Endothelial cell of umbilical vein (primary cell): ENCODE measurements at regions not wholly inside any gene's neighbourhood (a gene's known extent, or its start where the extent isn't known, plus 50 kb on each side); places are given as distances from the start of the nearest gene placed in this dataset.

ENCODE experiments used
- BruUV-seq: library from RNA; stranded (reverse); fragments of 400-500 nt; replicated peaks from 2 replicates; lab custom pipeline; 2021; lab: Mats Ljungman, UMichigan
- CTCF ChIA-PET: fragments of 300-600, 350-600 bp; sonication (Branson Sonifier 250); formaldehyde crosslinking; loops from one replicate; lab custom pipeline; 2021; ENCODE audit warnings: antibody characterized with exemption, inconsistent platforms; lab: Charles Lee
- POLR2A ChIA-PET: fragments of 300-600, 350-600 bp; sonication (Branson Sonifier 250); formaldehyde crosslinking; loops from one replicate; lab custom pipeline; 2021; ENCODE audit warnings: antibody characterized with exemption, inconsistent platforms; lab: Charles Lee
- DNase-seq: peaks from one replicate; pipeline ENCODE4 v3.0.0-alpha.2; 2011; ENCODE audit warnings: low read depth, low spot score
- FAIRE-seq: peaks from 2 replicates; lab custom pipeline; 2011; peaks lifted over from hg19 to GRCh38; lab: Jason Lieb, UNC
- H2AFZ ChIP-seq: 2 replicates; pipeline ENCODE4 v1.6.0; 2012; ENCODE audit warnings: low read depth, low read length, control low read depth, inconsistent platforms
- H3K27ac ChIP-seq: 2 replicates; pipeline ENCODE4 v1.5.1; 2011; ENCODE audit warnings: low read depth, mild to moderate bottlenecking, control low read depth, low read length, moderate library complexity; ENCODE audit not compliant: insufficient read depth
- H3K27me3 ChIP-seq, 2 experiments: 2 replicates each; pipeline versions ENCODE4 v1.6.0 to v1.6.1; 2011; ENCODE audit warnings: low read length in 2 of 2, mixed read lengths in 1 of 2; ENCODE audit not compliant: control insufficient read depth in 2 of 2, insufficient read depth in 2 of 2
- H3K36me3 ChIP-seq, 2 experiments: 2 replicates in 1 of 2; 3 replicates in 1 of 2; pipeline ENCODE4 v1.5.1; 2011; ENCODE audit warnings: low read length in 2 of 2, mild to moderate bottlenecking in 1 of 2, moderate library complexity in 1 of 2; ENCODE audit not compliant: control insufficient read depth in 2 of 2, insufficient read depth in 2 of 2; ENCODE audit errors: extremely low read depth in 1 of 2
- H3K4me1 ChIP-seq: 3 replicates; pipeline ENCODE4 v1.5.1; 2011; ENCODE audit warnings: mild to moderate bottlenecking, low read length; ENCODE audit not compliant: control insufficient read depth, insufficient read depth; ENCODE audit errors: extremely low read depth
- H3K4me2 ChIP-seq: 2 replicates; pipeline ENCODE4 v1.6.1; 2011; ENCODE audit warnings: low read length, control low read depth, mixed read lengths; ENCODE audit not compliant: insufficient read depth
- H3K4me3 ChIP-seq, 3 experiments: fragments of 200-600 bp in 1 of 3; sonication (generic), shearing (Covaris generic) in 1 of 3; replicated peaks in 1 of 3; 2 replicates each; pipeline ENCODE4 v1.5.1; 2011 to 2016; ENCODE audit warnings: control low read depth in 3 of 3, low read length in 3 of 3, mild to moderate bottlenecking in 2 of 3, inconsistent platforms in 1 of 3, low read depth in 1 of 3, moderate library complexity in 1 of 3; ENCODE audit not compliant: insufficient read depth in 1 of 3
- H3K79me2 ChIP-seq: 2 replicates; pipeline ENCODE4 v1.6.0; 2012; ENCODE audit warnings: low read length, inconsistent platforms; ENCODE audit not compliant: control insufficient read depth, insufficient read depth
- H3K9ac ChIP-seq: replicated peaks from 2 replicates; pipeline ENCODE3; 2011; ENCODE audit warnings: low read length, control low read depth; ENCODE audit not compliant: insufficient read depth; ENCODE audit errors: extremely low read depth
- H3K9me1 ChIP-seq: replicated peaks from 3 replicates; pipeline ENCODE4 v1.6.0; 2011; ENCODE audit warnings: mild to moderate bottlenecking, low read length; ENCODE audit not compliant: control insufficient read depth, insufficient read depth; ENCODE audit errors: extremely low read depth
- H3K9me3 ChIP-seq: replicated peaks from 2 replicates; pipeline ENCODE4 v1.5.1; 2012; ENCODE audit warnings: low read length, inconsistent platforms; ENCODE audit not compliant: control insufficient read depth, insufficient read depth
- H4K20me1 ChIP-seq: replicated peaks from 2 replicates; pipeline ENCODE3; 2011; ENCODE audit warnings: mild to moderate bottlenecking, low read length; ENCODE audit not compliant: control insufficient read depth, insufficient read depth; ENCODE audit errors: extremely low read depth
- CTCF ChIP-seq, 2 donors: IDR thresholded peaks; 1 replicate in 1 of 2; 2 replicates in 1 of 2; pipeline ENCODE4 v1.5.1; 2011; ENCODE audit warnings: low read length in 2 of 2, mild to moderate bottlenecking in 2 of 2, moderate library complexity in 2 of 2, control low read depth in 1 of 2, inconsistent platforms in 1 of 2, low read depth in 1 of 2; ENCODE audit not compliant: insufficient read depth in 1 of 2; ENCODE audit errors: extremely low read depth in 1 of 2
- EZH2 ChIP-seq: IDR thresholded peaks from 2 replicates; pipeline ENCODE4 v1.6.1; 2012; ENCODE audit warnings: borderline replicate concordance, low read depth, mild to moderate bottlenecking, moderate library complexity, low read length, inconsistent platforms; ENCODE audit not compliant: severe bottlenecking
- FOS ChIP-seq: IDR thresholded peaks from 2 replicates; pipeline ENCODE4 v1.6.1; 2011; ENCODE audit warnings: mild to moderate bottlenecking, low read length, moderate library complexity, borderline replicate concordance; ENCODE audit not compliant: insufficient read depth
- GATA2 ChIP-seq: IDR thresholded peaks from 2 replicates; pipeline ENCODE4 v1.7.0; 2011; ENCODE audit warnings: low read depth, mild to moderate bottlenecking, moderate library complexity, mixed read lengths, low read length; ENCODE audit not compliant: insufficient read length, insufficient read depth
- JUN ChIP-seq: IDR thresholded peaks from 2 replicates; pipeline ENCODE4 v1.6.1; 2011; ENCODE audit warnings: borderline replicate concordance, low read depth; ENCODE audit not compliant: insufficient read length, insufficient read depth
- MAX ChIP-seq: IDR thresholded peaks from 2 replicates; pipeline ENCODE4 v1.6.1; 2011; ENCODE audit not compliant: insufficient read depth, insufficient read length
- MYC ChIP-seq: IDR thresholded peaks from one replicate; pipeline ENCODE4 v1.6.1; 2011; ENCODE audit warnings: mild to moderate bottlenecking, low read depth, low read length
- POLR2A ChIP-seq: IDR thresholded peaks from 2 replicates; pipeline ENCODE4 v1.6.1; 2012; ENCODE audit warnings: low read depth, mild to moderate bottlenecking, control low read depth, low read length
- POLR2AphosphoS5 ChIP-seq: IDR thresholded peaks from 2 replicates; pipeline ENCODE4 v1.6.1; 2012; ENCODE audit warnings: low read depth, mild to moderate bottlenecking, control low read depth, low read length, moderate library complexity; ENCODE audit not compliant: insufficient read depth
- dilution Hi-C: fragments of 300-500 bp; cut with MboI; formaldehyde crosslinking; loops from one replicate; pipeline ENCODE4 v1.15.0; 2019; ENCODE audit warnings: low sequenced_read_pairs; ENCODE audit not compliant: extremely low pct_ligation_motif_present
- intact Hi-C: fragments of 100-400 bp; cut with micrococcal nuclease; formaldehyde crosslinking; loops from one replicate; pipeline ENCODE4 v1.10.0; 2022

GRCh38 chr18:71958605-71959004 is 585.5 kb downstream of the CBLN2 start:
- ChIA-PET CTCF (no interaction called here), POLR2A (no interaction called here)
- Histone ChIP-seq H3K4me2 (no peak overlapping the region), H3K4me3 (no peak overlapping the region), H3K4me1 (no peaks in the 10 kb centered on the region), H3K36me3 (no peaks in the 10 kb centered on the region), H3K27me3 (no peaks in the 10 kb centered on the region), H3K79me2 (no peaks in the 10 kb centered on the region), H3K9me3 (no peaks in the 10 kb centered on the region), H3K9me1 (no peaks in the 10 kb centered on the region), H2AFZ (no peak overlapping the region), H4K20me1 (no peaks in the 10 kb centered on the region), H3K27ac (no peak overlapping the region), H3K9ac (no peak overlapping the region)
- dilution Hi-C loops: no loop called here
- BruUV-seq: no TSS peak
- no peak for TF ChIP-seq POLR2A
- no peak for TF ChIP-seq MAX
- no peak for TF ChIP-seq MYC
- TF ChIP-seq CTCF (IDR thresholded peaks at IDR 0.05; ENCODE audit: extremely low read depth in 1 of 2, insufficient read depth in 1 of 2, low read depth in 1 of 2, low read length in 2 of 2): no peak
- no peak for TF ChIP-seq GATA2
- no peak for TF ChIP-seq JUN
- no peak for TF ChIP-seq FOS
- no peak for TF ChIP-seq EZH2
- TF ChIP-seq POLR2AphosphoS5: no peak
- no peak for DNase-seq
- intact Hi-C loops: no loop called here
- FAIRE-seq: no peak
